ENCODE measurements at regions not wholly inside any gene's neighbourhood (a gene's known extent, or its start where the extent isn't known, plus 50 kb on each side); places are given as distances from the start of the nearest gene placed in this dataset.
"Not testable (repeated sequence)": the region's sequence is repeated elsewhere in the genome, so short reads cannot be mapped to it uniquely, and the experiment has no call there.

DNA sequence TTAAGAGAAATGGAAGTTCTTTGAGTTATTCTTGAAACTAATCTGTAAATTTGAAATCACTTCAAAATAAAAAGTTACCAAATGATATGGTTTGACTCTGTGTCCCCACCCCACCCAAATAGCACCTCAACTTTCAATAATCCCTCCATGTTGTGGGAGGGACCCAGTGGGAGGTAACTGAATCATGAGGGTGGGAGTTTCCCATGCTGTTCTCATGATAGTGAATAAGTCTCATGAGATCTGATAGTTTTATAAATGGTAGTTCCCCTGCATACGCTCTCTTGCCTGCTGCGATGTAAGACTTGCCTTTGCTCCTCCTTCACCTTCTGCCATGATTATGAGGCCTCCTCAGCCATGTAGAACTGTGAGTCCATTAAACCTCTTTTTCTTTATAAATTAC is 690.7 kb upstream of the ZNF385D start:
- no peak for TF ChIP-seq CTCF (IDR thresholded peaks at IDR 0.05; ENCODE audit: low read depth, low read length)
- no peak overlapping the region for H3K4me3 ChIP-seq (ENCODE audit: low read depth, low read length)

DNA sequence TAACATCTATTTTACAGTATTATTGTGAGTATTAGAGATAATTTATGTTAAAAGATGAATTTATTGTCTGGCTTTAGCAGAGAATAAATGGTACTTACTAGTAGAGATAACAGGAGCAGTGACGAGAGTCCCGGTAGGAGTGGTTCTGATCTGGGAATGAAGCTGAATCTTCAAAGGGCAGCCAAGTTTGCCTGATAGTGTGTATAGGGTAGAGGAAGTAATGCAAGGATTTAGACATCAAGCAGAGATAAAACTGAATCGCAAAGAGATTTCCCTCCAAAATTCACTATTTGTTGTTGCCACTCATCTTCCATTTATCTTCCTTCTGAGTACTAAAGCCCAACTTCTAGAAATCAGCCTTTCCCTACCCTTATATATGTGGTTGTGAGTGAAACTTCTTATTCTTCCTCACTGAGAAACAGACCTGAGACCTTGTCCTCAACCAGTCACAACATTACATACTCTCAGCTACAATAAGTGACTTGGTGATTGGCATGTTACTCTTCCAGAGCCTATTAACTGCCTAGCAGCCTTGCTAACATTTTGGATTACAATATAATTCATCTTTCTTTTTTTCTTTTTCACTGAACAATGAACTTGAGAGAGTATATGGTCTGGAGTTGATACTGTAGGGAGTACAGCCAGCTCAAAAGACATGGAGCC is 692.7 kb upstream of the ZNF385D start:
- H3K4me3 ChIP-seq (ENCODE audit: low read depth, low read length): no peak overlapping the region
- no peak for TF ChIP-seq CTCF (IDR thresholded peaks at IDR 0.05; ENCODE audit: low read depth, low read length)

DNA sequence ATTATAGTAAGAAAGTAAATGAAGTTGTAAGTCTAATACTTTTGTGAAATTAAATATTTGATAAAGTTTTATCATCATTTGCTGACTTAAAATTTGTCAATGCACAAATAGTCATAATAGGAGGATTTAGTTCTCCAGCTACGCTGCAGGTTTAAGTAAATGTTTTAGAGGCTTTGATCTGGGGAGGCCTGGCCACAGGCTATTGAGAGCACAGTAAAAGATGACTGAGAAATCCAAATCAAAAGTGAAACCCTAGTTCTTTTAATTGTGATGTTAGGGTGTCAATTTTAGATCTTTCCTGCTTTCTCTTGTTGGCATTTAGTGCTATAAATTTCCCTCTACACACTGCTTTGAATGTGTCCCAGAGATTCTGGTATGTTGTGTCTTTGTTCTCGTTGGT is 694.3 kb upstream of the ZNF385D start:
- not testable (repeated sequence) for H3K4me3 ChIP-seq (ENCODE audit: low read depth, low read length)

DNA sequence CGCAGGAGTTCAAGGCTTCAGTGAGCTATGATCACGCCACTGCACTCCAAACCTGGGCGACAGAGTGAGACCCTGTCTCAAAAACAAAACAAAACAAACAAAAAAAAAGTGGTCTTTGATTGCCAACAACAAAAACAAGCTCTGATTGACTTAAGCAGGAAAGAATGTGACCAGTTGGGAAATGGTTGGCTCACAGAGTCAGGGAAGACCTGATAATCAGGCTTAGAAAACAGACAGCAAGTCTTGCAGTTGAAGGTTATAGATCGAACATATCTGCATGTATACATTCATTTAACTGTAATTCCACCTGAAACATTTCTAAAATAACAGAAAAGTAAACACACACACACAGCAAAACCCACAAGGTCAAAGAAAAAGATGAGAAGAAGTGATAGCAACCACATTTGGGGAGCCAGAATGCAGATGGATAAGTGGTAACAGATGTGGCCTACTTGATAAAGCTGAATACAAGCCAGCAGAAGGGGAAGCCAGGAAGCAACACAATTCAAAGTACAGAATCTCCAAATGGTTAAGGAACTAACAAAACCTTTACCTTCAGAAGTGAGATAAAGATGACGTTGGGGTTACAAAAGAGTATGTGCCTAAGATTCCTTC is 699.9 kb upstream of the ZNF385D start:
- TF ChIP-seq CTCF (IDR thresholded peaks at IDR 0.05; ENCODE audit: low read depth, low read length): no peak
- H3K4me3 ChIP-seq (ENCODE audit: low read depth, low read length): no peak overlapping the region

DNA sequence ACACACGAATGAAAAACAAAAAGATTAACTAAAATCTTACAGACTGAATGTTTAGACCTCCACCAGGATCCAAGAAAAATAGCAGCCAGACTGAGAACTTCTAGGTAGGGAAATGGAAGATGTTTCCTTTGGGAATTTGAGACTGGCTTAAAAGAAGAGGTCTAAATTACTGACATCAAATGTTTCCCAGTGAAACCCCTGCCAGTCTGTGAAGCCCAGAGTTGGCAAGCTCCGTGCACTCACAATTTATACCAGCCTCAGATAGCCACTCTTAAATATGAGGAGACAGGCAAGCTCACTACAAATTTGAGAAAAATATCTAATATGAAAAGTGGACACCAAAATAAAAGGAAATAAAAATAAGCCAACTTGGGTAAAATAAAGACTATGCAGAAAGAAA is 700.5 kb upstream of the ZNF385D start:
- H3K4me3 ChIP-seq (ENCODE audit: low read depth, low read length): no peak overlapping the region
- TF ChIP-seq CTCF (IDR thresholded peaks at IDR 0.05; ENCODE audit: low read depth, low read length): no peak

DNA sequence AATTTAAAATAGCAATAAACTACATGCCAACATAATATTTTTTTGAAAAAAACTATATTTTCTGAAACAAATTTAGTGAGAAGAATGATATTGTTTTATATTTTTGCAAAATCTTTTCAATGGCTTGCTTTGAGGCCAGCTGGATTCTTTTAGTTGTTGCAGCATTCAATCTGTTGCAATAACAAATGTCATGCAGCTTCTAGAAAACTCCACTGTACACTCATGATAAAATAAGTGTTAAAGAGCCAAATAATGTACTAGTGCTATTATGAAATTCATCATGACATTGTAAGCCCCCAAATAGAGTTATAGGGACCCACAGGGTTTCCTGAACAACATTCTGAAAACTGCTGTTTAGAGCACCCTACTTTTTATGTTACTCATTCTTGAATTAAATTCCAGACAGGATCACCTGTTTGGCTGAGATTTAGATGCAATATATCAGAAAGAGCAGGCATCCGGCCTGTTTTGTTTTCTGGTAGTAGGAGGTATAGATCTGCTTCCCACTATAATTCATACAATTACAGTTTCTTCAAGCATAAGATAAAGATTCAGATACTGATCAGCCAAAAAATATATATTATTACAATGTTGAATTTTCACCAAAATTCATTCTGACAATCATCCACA is 703.0 kb upstream of the ZNF385D start:
- H3K4me3 ChIP-seq (ENCODE audit: low read depth, low read length): no peak overlapping the region
- no peak for TF ChIP-seq CTCF (IDR thresholded peaks at IDR 0.05; ENCODE audit: low read depth, low read length)

GRCh38 chr3:22469995-22470394 is 719.0 kb upstream of the ZNF385D start:
- H3K4me3 ChIP-seq (ENCODE audit: low read depth, low read length): no peak overlapping the region
- no peak for TF ChIP-seq CTCF (IDR thresholded peaks at IDR 0.05; ENCODE audit: low read depth, low read length)

Data from WI38 (cell line).